Epidermal melanocyte (primary cell): ENCODE measurements at regions not wholly inside any gene's neighbourhood (a gene's known extent, or its start where the extent isn't known, plus 50 kb on each side); places are given as distances from the start of the nearest gene placed in this dataset.
"Not testable (repeated sequence)": the region's sequence is repeated elsewhere in the genome, so short reads cannot be mapped to it uniquely, and the experiment has no call there.

ENCODE experiments used
- DNase-seq: peaks from one replicate; pipeline ENCODE4 v3.0.0; 2011; ENCODE audit warnings: low spot score; ENCODE audit not compliant: insufficient read length

- DNase-seq, result no peak
Measured at GRCh38 chr15:67918205-67918861, 78.5 kb upstream of the RNU6-1 start.

- no peak for DNase-seq
Measured at GRCh38 chr15:67920524-67921240, 80.8 kb upstream of the RNU6-1 start.

- DNase-seq, result no peak
Measured at GRCh38 chr15:67922106-67922675, 82.3 kb upstream of the RNU6-1 start.

- no peak for DNase-seq
Measured at GRCh38 chr15:67922971-67923945, 83.4 kb upstream of the RNU6-1 start.

GRCh38 chr15:67924359-67924974 is 84.6 kb upstream of the RNU6-1 start:
- no peak for DNase-seq

- DNase-seq, result no peak
Measured at GRCh38 chr15:67925182-67925581, 85.3 kb upstream of the RNU6-1 start.

GRCh38 chr15:67927501-67928168 is 87.8 kb upstream of the RNU6-1 start:
- no peak for DNase-seq

- no peak for DNase-seq
Measured at GRCh38 chr15:67928666-67929065, 88.8 kb upstream of the RNU6-1 start.

GRCh38 chr15:67930720-67931119 is 90.9 kb upstream of the RNU6-1 start:
- no peak for DNase-seq

- DNase-seq, result no peak
Measured at GRCh38 chr15:67931861-67932260, 92.0 kb upstream of the RNU6-1 start.

GRCh38 chr15:67934126-67934525 is 94.3 kb upstream of the RNU6-1 start:
- not testable (repeated sequence) for DNase-seq

- DNase-seq, result no peak
Measured at GRCh38 chr15:67935244-67935643, 95.4 kb upstream of the RNU6-1 start.

GRCh38 chr15:67936258-67936657 is 96.4 kb upstream of the RNU6-1 start:
- DNase-seq, result no peak

GRCh38 chr15:67937153-67937761 is 97.4 kb upstream of the RNU6-1 start:
- no peak for DNase-seq

GRCh38 chr15:67939179-67939578 is 99.3 kb upstream of the RNU6-1 start:
- not testable (repeated sequence) for DNase-seq

- DNase-seq, result not testable (repeated sequence)
Measured at GRCh38 chr15:67939588-67940323, 99.9 kb upstream of the RNU6-1 start.

- no peak for DNase-seq
Measured at GRCh38 chr15:67940324-67940719, 100.5 kb upstream of the RNU6-1 start.

- DNase-seq, result no peak
Measured at GRCh38 chr15:67941648-67942310, 101.9 kb upstream of the RNU6-1 start.

- DNase-seq, result no peak
Measured at GRCh38 chr15:67943475-67943874, 103.6 kb upstream of the RNU6-1 start.
